Neural cell (in vitro differentiated cells): ENCODE measurements at regions not wholly inside any gene's neighbourhood (a gene's known extent, or its start where the extent isn't known, plus 50 kb on each side); places are given as distances from the start of the nearest gene placed in this dataset.

Source experiments
- POLR2AphosphoS5 ChIP-seq: IDR thresholded peaks from 2 replicates; pipeline ENCODE4 v1.6.1; 2012
- RAD21 ChIP-seq: fragments of 450-650 bp; conservative IDR thresholded peaks from 2 replicates; pipeline ENCODE4 v1.6.1; 2014; ENCODE audit warnings: antibody characterized with exemption, mild to moderate bottlenecking, moderate library complexity
- TF ChIP-seq, protein P1 (sequence below): fragments of 450-650 bp; IDR thresholded peaks from 2 replicates; pipeline ENCODE4 v1.5.1; 2014; ENCODE audit warnings: antibody characterized with exemption, mild to moderate bottlenecking, moderate library complexity; ENCODE audit not compliant: poor library complexity, severe bottlenecking

DNA sequence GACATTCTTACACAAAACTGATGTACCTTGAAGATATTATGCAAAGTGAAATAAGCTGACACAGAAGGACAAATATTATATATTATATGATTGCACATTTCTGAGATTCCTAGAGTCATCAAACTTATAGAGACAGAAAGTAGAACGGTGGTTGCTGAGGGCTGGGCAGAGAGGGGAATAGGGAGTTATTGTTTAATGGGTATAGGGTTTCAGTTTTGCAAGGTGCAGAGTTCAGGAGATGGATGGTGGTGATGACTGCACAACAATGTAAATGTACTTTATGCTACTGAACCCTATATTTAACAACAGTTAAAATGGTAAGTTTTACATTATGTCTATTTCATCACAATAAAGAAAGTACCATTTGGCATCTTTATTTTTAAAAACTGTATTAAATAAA, 315.8 kb upstream of the POU5F2 start:
- TF ChIP-seq, protein P1, sequence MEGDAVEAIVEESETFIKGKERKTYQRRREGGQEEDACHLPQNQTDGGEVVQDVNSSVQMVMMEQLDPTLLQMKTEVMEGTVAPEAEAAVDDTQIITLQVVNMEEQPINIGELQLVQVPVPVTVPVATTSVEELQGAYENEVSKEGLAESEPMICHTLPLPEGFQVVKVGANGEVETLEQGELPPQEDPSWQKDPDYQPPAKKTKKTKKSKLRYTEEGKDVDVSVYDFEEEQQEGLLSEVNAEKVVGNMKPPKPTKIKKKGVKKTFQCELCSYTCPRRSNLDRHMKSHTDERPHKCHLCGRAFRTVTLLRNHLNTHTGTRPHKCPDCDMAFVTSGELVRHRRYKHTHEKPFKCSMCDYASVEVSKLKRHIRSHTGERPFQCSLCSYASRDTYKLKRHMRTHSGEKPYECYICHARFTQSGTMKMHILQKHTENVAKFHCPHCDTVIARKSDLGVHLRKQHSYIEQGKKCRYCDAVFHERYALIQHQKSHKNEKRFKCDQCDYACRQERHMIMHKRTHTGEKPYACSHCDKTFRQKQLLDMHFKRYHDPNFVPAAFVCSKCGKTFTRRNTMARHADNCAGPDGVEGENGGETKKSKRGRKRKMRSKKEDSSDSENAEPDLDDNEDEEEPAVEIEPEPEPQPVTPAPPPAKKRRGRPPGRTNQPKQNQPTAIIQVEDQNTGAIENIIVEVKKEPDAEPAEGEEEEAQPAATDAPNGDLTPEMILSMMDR = no peak
- TF ChIP-seq RAD21 (no peak), POLR2AphosphoS5 (no peak)
